GM10266 (cell line): ENCODE measurements at regions not wholly inside any gene's neighbourhood (a gene's known extent, or its start where the extent isn't known, plus 50 kb on each side); places are given as distances from the start of the nearest gene placed in this dataset.

Experiments used
- DNase-seq: peaks from one replicate; pipeline ENCODE4 v3.0.0; 2012; ENCODE audit errors: extremely low spot score
- CTCF ChIP-seq: IDR thresholded peaks from 2 replicates; pipeline ENCODE4 v1.5.1; 2012; ENCODE audit warnings: mild to moderate bottlenecking, low read depth; ENCODE audit not compliant: control insufficient read depth, insufficient read depth; ENCODE audit errors: missing control alignments

GRCh38 chr2:145511946-145512345, 992.0 kb upstream of the ZEB2 start:
- no peak for DNase-seq
- TF ChIP-seq CTCF, result no peak

GRCh38 chr2:145503511-145503910, 983.6 kb upstream of the ZEB2 start:
- DNase-seq, result no peak
- no peak for TF ChIP-seq CTCF

DNA sequence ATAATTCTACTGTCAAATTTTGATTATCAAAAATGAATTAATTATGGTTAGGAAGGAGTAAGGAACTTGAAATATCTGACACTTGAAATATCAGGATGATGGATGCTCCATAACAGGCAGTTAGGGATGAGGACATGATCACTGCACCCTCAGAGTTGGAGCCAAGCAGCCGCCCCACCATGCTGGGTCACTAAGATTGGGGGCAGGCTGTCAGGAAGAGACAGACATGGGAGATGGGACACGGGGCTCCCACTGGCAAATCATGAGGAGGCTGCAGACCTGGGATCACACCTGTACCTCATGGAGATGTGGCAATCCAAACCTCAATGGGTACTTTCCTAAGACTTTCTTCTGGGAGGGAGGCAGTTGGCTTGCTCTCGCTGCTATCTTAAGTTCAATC, 982.0 kb upstream of the ZEB2 start:
- TF ChIP-seq CTCF, result no peak

GRCh38 chr2:145495590-145495989, 975.7 kb upstream of the ZEB2 start:
- DNase-seq, result no peak
- TF ChIP-seq CTCF, result no peak

More for the DNA sequence above, 982.0 kb upstream of the ZEB2 start:
- DNase-seq, result no peak

DNA sequence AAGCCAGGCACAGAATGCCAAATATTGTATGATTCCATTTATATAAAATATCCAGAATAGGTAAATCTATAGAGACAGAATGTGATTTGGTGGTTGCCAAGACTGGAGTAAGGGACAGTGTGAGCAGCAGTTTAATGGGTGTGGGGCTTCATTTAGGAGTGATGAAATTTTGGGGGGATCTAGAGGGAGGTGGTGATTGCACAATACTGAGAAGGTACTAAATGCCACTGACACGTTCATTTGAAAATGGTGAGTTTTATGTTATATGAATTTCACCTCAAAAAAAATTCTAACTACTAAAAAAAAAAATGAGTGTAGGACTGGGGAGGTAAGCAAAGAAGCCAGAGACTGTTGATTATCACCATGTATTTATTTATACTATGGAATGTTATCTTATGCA, 974.5 kb upstream of the ZEB2 start:
- no peak for TF ChIP-seq CTCF

DNA sequence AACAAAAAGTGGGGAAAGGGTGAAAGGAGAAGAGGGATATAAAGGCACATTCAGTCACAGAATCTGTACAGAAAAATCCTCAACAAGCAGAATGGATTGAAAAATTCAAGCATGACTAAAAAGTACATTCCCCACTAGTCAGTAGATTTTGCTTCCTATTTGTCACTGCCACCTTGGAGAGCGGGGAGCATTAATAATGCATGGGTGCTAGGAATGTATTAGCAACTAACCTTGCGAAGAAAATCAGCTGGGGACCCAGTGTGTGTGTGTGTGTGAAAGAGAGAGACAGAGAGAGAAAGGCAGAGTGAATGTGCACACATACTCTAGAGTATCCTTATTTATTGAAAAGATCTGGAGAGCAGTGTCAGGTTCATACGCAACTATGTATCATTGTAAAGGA, 968.7 kb upstream of the ZEB2 start:
- TF ChIP-seq CTCF, result no peak
- no peak for DNase-seq

More for the DNA sequence above, 974.5 kb upstream of the ZEB2 start:
- DNase-seq, result no peak

DNA sequence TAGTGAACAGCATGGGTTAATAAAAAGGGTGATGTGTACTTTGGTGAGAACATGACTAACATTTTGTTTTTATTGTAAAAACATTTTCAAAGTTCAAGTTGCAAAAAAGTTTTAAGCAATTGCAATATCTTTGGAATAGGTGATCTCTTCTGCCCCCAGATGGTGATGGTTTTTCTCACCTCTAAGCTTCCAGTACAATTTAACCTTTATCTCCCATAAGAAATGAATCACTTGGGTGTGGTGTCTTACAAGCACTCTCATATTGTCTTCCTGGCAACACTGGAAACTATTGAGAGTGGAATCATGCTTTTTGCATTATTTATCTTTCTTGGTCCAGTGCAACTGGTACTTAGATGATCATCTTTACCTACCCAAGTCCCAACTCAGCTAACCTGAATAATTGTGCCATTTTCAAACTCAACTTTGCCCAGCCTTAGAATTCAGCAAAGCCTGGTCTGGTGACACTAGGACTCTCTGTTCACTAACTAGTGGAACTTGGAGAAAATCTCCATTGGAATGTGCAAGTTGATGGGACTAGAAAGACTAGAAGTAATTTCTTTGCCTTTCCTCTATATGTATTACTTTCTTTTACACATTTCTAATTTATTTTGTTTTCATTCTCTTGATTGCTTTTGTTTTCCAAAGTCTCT, 964.7 kb upstream of the ZEB2 start:
- TF ChIP-seq CTCF, result no peak
- DNase-seq, result no peak
